ENCODE measurements at regions not wholly inside any gene's neighbourhood (a gene's known extent, or its start where the extent isn't known, plus 50 kb on each side); places are given as distances from the start of the nearest gene placed in this dataset.
"Not testable (repeated sequence)": the region's sequence is repeated elsewhere in the genome, so short reads cannot be mapped to it uniquely, and the experiment has no call there.

DNA sequence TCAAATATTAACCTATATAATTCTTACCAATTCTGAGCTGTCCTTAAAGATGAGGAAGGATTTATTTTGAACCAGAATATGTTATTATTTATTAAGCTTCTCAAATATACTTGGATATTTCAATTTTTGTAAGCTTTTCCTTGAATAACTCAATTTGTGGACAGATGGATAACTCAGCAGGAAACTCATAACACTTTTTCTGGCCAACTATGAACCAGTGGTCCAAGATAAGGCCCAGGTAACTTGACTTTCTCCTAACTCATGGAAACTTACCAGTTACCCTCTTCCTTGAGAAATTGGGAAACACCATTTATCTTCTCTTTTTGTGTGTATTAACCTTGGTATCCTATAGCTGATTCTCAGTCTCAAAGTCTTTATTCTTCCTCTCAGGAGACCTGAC, 427.5 kb upstream of the SYNCRIP start:
- DNase-seq (ENCODE audit: low spot score) = no peak

DNA sequence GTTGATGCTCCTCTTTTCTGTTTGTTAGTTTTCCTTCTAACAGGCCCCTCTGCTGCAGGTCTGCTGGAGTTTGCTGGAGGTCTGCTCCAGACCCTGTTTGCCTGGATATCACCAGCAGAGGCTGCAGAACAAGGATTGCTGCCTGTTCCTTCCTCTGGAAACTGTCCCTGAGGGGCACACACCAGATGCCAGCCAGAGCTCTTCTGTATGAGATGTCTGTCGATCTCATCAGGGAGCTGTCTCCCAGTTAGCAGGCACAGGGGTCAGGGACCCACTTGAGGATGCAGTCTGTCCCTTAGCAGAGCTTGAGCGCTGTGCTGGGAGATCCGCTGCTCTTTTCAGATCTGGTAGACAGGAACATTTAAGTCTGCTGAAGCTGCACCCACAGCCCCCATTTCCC, 422.3 kb upstream of the SYNCRIP start:
- DNase-seq (ENCODE audit: low spot score) = not testable (repeated sequence)

DNA sequence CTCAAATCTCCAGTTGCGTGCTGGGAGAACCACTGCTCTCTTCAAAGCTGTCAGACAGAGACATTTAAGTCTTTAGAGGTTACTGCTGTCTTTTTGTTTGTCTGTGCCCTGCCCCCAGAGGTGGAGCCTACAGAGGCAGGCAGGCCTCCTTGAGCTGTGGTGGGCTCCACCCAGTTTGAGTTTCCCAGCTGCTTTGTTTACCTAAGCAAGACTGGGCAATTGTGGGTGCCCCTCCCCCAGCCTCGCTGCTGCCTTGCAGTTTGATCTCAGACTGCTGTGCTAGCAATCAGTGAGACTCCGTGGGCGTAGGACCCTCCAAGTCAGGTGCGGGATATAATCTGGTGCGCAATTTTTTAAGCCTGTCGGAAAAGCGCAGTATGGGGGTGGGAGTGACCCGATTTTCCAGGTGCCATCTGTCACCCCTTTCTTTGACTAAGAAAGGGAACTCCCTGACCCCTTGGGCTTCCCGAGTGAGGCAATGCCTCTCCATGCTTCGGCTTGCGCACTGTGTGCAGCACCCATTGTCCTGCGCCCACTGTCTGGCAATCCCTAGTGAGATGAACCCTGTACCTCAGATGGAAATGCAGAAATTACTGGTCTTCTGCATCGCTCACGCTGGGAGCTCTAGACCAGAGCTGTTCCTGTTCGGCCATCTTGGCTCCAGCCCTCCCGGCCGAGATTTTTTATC, 414.8 kb upstream of the SYNCRIP start:
- DNase-seq (ENCODE audit: low spot score) = not testable (repeated sequence)

DNA sequence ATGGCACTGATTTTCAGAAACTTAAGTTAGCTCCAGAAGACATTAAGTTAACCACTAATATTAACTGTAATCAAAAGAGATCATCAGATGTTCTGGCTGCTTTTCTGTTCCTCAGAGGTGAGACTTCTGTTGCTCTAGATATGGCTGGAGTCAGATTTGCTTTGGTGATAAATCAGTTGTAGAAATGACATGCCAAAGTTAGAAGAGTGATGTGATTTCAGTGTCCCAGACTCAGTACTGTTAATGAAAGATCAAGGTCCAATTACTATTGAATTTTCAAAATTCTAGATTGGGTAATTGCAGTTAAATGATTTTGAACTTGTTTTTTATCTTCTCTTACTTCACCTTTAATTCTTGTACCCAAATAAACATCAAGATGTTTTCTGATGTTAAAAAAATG, 402.4 kb upstream of the SYNCRIP start:
- DNase-seq (ENCODE audit: low spot score) = no peak

DNA sequence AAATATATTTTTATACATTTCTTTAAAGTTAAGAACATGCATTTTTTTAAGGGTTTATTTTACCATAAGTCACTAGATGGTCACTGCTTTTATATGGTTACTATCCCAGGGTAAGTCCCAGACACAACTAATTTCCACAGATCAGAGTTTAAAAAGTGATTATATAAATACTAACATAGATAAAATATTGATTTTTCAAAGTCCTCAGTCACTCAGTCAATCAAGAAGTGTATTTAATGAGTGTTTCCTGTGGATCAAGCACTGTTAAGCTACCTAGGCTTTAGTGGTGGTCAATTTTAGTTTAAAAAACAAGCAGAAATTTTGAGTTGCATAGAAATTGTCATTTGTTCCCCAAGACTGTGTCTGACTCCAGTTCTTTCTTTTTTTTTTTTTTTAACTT, 399.5 kb upstream of the SYNCRIP start:
- no peak for DNase-seq (ENCODE audit: low spot score)

DNA sequence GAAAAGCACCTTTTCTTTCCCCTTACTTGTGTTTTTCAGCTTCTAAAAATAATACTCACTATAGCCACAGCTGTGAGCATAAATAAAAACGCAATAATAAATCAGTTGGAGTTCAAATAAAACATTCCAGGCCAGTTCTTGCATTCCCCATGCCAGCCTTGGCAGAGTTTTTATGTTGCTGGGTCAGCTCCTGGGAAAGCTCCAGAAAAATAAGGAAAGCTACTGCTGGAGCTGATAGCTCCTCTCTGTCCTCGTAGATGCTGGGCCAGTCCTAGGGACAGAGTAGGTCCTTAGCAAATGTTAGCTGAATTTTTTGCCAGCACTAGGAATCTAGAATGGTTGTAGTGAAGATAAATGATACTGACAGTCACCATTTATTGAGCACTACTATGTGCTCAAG, 389.0 kb upstream of the SYNCRIP start:
- DNase-seq (ENCODE audit: low spot score) = no peak

DNA sequence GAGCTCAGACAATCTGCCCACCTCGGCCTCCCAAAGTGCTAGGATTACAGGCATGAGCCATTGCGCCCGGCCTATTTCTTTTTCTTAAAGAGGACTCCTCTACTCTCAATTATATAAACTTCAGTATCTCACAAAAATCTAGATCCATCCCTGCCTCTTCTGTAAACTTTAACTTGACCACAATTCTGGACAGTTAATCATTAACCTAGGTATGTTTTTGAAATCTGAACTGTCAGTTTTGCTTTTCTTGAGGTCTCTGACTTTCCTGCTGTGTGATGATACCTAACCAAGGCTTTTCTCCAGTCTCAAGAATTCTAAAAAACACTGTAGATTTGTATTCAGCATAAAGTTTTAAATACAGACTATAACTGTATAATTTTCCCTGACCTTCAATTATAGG, 388.2 kb upstream of the SYNCRIP start:
- DNase-seq (ENCODE audit: low spot score) = no peak

DNA sequence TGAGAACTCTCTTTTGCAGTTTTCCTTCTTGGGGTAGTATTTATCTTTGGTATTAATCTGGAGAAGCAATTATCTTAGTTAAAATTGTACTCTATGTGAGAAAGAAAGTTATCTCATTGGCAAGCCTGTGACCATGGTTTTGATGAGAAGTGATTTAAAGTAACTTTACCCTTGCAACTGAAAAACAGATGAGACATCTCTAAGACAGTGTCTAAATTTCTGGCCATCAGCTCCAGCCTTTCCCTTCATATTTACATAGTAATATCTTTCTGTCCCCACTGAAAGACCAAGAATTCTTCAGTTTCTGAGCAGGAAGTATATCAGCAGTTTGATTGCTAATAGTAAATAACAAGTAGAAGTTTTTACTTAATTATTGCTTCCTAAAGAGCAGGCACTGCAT, 386.1 kb upstream of the SYNCRIP start:
- DNase-seq (ENCODE audit: low spot score) = no peak

DNA sequence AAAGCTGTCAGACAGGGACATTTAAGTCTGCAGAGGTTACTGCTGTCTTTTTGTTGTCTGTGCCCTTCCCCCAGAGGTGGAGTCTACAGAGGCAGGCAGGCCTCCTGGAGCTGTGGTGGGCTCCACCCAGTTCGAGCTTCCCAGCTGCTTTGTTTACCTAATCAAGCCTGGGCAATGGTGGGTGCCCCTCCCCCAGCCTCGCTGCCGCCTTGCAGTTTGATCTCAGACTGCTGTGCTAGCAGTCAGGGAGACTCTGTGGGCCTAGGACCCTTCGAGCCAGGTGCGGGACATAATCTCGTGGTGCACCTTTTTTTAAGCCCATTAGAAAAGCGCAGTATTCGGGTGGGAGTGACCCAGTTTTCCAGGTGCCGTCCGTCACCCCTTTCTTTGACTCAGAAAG, 384.2 kb upstream of the SYNCRIP start:
- DNase-seq (ENCODE audit: low spot score) = not testable (repeated sequence)

DNA sequence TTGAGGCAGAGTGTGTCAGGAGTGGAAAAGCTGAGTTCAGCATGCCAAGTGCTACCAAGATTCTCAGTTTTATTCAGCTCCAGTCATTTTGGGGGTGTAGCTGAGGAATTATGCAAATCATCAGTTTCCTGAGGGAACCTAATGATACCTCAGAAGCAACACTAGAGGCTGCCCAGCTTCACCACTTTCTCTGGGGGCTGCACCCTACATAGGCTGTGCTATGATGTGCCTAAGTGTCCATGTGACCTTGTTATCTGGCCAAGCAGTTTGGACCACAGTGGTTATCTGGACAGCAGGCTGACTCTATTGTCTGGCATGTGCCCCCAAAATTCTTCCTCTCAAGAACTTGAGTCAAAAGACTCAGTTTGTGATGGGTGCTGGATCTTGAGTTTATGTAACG, 374.6 kb upstream of the SYNCRIP start:
- no peak for DNase-seq (ENCODE audit: low spot score)

DNA sequence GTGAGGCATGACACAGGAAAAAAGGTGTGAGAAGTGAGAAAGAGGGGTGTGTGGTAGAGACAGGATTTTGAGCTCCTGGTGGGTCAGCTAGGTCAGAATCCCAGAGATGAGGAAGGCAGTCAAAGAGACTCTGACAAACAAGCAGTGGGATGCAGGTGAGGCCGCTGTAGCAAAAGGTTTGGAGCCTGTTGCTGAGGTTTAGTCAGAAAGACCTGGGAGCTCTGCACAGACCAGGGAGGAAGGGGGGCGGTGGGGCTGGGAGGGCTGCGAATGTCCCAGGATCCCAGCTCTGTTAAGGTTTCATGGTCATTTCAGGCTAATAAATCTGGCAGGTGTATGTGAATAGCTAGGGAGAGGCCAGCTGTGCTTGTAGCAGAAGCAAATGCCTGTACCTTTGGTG, 373.9 kb upstream of the SYNCRIP start:
- no peak for DNase-seq (ENCODE audit: low spot score)

DNA sequence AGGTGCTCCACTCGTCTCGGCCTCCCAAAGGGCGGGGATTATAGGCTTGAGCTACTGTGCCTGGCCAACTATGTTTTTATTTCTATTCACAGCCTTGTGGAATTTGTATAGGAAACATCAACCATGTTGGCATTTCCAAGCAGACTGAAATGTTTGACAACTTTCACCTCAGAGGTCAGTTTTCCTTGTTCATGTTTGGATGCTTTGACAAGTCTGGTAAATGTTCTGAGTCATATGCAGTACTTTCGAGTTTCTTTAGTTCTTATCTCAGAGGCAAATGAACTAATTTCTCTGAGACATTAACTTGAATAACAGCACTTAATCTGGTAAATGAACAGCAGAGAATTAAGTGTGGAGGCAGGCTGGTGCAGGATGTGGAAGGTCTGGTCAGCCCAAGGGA, 373.4 kb upstream of the SYNCRIP start:
- no peak for DNase-seq (ENCODE audit: low spot score)

DNA sequence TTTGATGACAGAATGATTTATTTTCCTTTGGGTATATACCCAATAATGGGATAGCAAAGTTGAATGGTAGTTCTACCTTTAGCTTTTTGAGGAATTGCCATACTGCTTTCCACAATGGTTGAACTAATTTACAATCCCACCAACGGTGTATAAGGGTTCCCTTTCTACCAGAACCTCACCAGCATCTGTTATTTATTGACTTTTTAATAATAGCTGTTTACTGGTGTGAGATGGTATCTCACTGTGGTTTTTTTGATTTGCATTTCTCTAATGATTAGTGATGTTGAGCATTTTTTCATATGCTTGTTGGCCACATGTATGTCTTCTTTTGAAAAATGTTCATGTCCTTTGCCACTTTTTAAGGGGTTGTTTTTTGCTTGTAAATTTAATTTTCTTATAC, 370.3 kb upstream of the SYNCRIP start:
- DNase-seq (ENCODE audit: low spot score) = not testable (repeated sequence)

DNA sequence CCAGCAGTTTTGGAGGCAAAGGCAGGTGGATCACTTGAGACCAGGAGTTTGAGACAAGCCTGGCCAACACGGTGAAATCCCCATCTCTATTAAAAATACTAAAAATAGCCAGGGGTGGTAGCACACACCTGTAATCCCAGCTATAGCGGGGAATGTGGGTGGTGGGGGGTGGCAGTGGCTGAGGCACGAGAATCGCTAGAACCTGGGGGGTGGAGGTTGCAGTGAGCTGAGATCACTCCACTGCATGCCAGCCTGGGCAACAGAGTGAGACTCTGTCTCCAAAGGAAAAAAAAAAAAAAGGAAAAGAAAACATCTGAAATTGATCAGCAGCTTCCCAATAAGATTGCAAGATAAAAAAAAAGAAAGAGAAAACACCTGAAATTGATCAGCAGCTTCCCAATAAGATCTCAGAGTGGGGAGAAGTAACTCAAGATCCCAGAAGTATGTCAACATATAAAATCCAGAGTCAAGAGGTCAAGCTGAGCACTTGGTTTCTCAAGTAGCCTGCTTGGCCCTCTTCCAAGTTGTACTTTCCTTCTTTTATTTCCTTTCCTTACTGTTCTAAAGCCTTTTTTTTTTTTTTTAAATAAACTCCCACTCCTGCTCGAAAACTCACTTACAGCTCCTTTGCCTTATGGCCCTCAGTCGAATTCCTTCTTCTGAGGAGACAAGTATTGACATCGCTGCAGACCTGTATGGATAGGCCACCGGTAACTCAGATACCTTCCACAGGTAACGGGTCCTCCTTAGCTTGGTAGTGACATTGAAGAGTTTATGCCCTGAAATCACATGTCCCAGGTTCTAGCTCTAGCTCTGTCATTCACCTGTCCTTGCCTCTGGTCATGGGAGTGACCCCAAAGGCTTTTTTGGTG, 368.5 kb upstream of the SYNCRIP start:
- no peak for DNase-seq (ENCODE audit: low spot score)

DNA sequence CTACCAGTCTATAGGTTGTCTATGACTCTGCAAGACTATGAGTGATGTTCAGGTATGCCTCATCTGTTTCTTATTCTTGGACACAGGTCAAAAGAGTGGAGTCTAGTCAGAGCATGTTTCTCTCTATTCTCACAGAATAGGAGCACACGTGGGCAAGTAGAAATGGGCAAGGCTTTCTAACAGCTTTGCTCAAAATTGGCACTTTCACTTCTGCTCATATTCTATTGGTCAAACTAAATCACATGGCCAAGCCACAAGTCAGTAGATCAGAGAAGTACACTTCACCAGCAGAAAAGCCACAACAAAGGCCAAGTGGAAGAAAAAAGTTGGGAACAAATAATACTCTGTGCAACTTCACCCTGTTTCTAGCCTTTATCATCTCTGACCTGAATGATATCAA, 354.5 kb upstream of the SYNCRIP start:
- no peak for DNase-seq (ENCODE audit: low spot score)

DNA sequence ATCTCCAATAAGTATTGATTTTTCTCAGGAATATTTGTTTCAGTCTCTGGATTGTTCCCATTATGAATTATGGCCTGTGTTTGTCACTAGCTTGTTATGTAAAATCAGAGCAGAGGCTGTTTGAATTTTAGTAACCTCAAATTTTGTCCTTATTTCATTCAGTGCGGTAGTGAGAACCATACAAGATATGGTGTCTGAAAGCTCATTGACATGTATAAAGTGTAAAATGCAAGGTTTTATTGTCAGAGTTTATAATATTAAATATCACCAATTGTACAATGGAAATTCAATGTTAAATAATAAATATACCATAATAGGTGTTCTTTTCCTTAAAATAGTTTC, 353.3 kb upstream of the SYNCRIP start:
- DNase-seq (ENCODE audit: low spot score) = no peak

DNA sequence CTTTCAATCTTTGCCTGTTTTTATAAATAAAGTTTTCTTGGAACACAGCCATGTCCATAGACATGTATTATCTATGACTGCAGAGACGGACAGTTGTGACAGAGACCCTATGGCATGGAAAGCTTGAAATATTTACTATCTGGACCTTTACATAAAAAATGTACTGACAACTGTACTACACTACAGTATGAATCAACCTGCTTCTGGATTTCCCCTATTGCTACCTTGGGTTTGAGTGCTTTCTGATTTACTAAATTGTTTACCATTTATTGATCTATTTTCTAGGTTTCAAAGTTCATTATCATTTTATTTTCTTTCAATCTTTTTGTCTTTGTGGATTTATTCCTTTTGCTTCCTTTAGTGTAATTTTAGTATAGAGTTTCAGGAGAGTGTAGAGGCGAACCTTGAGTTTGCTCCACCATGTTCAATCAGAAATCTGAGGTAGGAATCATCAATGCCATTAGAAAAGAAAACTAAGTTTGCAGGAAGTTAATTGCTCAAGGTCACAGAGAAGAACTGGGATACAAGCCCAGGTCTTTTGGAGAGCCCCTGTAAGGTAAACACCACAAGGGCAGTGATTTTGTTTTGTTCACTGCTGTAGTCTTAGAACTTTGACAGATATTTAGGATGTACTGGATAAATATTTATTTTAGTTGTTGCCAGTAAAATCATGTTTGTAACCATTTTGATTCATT, 352.8 kb upstream of the SYNCRIP start:
- no peak for DNase-seq (ENCODE audit: low spot score)

DNA sequence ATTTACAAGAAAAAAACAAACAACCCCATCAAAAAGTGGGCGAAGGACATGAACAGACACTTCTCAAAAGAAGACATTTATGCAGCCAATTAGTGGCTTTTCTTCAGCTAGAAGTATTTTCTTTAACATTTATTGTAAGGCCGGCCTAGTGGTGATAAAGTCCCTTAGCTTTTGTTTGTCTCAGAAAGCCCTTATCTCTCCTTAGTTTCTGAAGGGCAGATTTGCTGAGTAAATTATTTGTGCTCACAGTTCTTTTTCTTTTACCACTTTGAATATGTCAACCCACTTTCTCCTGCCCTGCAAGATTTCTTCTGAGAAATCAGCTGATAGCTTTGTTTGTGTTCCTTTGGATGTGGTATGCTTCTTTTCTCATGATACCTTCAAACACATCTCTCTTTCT, 344.0 kb upstream of the SYNCRIP start:
- no peak for DNase-seq (ENCODE audit: low spot score)

DNA sequence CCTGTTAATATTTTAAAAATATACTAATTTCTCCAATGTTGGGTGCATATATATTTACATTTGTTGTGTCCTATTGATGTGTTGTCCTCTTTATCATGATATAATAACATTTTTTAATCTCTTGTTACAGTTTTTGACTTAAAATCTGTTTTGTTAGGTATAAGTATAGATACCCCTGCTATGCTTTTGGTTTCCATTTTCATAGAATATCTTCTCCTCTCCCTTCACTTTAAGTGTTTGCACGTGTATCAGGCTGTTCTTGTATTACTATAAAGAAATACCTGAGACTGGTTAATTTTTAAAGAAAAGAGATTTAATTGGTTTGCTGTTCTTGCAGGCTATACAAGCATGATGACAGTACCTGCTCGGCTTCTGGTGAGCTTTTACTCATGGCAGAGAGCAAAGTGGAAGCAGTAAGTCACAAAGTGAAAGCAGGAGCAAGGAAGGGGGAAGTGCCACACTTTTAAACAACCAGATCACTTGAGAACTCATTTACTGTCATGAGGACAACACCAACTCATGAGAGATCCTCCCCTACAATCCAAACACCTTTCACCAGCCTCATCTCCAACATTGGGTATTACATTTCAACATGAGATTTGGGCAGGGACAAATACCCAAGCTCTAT, 340.5 kb upstream of the SYNCRIP start:
- no peak for DNase-seq (ENCODE audit: low spot score)

DNA sequence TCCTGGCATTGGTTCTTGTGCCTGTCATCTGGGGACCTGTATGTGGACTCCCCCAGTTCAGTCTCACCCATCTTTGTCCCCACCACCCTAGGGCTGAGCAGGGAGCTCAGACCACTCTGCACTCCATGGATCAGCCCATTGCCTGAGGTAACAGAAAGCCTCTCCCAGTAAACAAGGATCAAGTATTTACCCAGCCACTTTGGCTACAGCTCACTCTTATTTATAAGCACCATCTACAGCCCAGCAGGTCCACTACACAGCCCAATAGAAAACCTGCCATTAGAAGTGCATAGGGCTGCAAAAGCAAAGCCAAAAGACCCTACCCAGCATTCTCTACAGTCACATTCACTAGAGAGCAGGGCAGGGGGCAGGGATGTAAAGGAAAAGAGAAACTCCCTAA, 335.0 kb upstream of the SYNCRIP start:
- no peak for DNase-seq (ENCODE audit: low spot score)

DNA sequence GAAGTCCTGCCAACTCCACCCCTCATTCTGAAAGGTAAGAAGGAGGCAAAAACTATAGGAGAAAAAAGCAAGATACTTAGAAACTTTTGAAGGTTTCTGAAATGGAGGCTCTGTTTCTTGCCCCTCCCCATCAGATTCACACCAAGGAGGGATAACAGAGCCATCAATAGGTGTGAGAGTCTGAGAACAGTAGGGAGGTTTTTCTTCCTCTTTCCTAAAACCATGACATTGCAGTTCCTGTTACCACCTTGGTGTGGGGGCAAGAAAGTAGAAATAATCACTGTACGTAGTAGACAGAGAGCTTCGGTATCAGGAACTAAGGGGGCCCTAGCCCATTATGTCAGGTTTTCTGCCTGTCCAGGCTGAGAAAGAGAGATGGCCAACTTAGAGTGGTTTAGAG, 333.3 kb upstream of the SYNCRIP start:
- no peak for DNase-seq (ENCODE audit: low spot score)

DNA sequence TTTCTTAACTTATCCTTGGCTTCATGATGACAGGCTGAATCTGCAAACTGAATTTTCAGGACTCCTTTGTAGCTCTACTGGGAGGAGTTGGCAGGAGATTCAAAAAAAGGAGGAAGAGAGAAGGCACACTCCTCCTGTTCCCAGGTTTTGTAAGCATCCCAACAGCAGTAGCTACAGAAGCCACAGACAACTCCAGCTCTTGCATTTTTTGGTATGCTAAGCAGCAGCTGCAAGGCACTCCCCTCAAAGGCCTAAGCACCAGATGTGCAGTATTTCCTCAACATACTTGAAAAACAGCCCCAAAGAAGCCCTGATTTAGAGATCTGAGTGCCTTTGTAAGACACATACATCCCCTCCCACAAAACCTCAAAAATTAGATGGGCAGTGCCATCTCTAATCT, 328.6 kb upstream of the SYNCRIP start:
- DNase-seq (ENCODE audit: low spot score) = no peak

DNA sequence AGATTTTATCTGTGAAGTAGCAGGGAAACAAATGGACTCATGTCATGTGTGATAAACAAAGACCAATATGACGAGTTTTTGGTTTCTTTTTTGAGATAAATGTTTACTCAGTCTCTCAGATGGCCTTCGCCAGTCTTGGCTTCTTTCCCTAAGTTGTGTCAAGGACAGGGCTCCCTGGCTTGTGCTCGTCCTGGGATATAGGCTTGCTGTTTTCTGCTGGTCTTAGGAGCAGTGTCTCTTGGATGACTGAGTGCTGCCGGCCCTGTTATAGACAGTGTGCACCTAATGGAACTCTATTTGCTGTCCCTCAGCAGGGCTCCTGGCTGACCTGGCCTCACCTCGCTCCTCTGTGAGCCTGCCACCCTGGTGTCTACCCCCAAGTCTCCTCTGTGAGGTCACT, 324.1 kb upstream of the SYNCRIP start:
- DNase-seq (ENCODE audit: low spot score) = no peak
